ENCODE measurements at regions not wholly inside any gene's neighbourhood (a gene's known extent, or its start where the extent isn't known, plus 50 kb on each side); places are given as distances from the start of the nearest gene placed in this dataset.

DNA sequence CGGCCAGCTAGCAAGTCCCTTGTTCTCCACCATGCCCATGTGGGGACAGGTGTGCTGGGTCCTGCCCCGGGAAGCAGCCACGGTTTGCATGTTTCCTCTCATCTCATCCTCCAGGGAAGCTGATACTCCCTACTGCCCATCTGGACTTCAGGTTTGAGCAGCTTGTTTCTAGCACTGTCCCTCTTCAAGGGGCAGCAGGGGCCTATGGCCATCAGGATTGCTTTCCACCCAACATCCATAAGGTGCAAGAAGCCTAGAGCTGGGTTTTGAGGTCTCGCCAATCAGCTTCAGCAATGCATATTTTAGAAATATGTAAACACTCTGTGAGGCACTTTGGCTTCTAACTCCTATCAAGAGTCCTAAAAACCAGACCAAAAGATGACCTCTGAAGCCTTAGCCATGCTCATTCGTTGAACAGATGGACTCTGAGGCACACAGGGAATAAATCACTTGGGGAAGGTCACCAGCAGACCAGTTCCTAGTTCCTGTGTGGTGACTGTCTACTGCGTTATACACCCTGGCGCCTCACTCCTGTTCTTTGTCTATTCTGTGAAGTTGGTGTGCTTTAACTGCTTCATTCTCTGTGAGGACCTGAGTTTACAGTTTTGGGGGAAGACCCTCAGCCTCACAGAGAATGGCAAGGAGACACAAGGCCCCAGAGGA, 192.6 kb upstream of the TWIST2 start:
- Histone ChIP-seq H3K9me3 (ENCODE audit: severe bottlenecking) (no peaks in the 10 kb centered on the region), H3K36me3 (ENCODE audit: low read depth) (no peaks in the 10 kb centered on the region), H3K27me3 (ENCODE audit: insufficient read depth, poor library complexity, severe bottlenecking) (peaks cover 2% of the 10 kb centered on the region), H3K4me3 (ENCODE audit: severe bottlenecking) (no peak overlapping the region), H3K27ac (ENCODE audit: poor library complexity, severe bottlenecking) (no peak overlapping the region), H3K4me1 (ENCODE audit: insufficient read depth, poor library complexity, severe bottlenecking) (no peaks in the 10 kb centered on the region)
- no peak for ATAC-seq (ENCODE audit: low read depth)
- TF ChIP-seq CTCF (IDR thresholded peaks at IDR 0.05; ENCODE audit: poor library complexity, severe bottlenecking), result no peak
- DNase-seq (ENCODE audit: low spot score), result no peak

- Histone ChIP-seq H3K4me1 (ENCODE audit: insufficient read depth, poor library complexity, severe bottlenecking) (no peaks in the 10 kb centered on the region), H3K27ac (ENCODE audit: poor library complexity, severe bottlenecking) (no peak overlapping the region), H3K36me3 (ENCODE audit: low read depth) (no peaks in the 10 kb centered on the region), H3K27me3 (ENCODE audit: insufficient read depth, poor library complexity, severe bottlenecking) (peaks cover 4% of the 10 kb centered on the region), H3K9me3 (ENCODE audit: severe bottlenecking) (no peaks in the 10 kb centered on the region), H3K4me3 (ENCODE audit: severe bottlenecking) (no peak overlapping the region)
- DNase-seq (ENCODE audit: low spot score) (no peak), ATAC-seq (ENCODE audit: low read depth) (no peak)
- TF ChIP-seq CTCF (IDR thresholded peaks at IDR 0.05; ENCODE audit: poor library complexity, severe bottlenecking), result no peak
Observed at GRCh38 chr2:238655974-238656722, 191.7 kb upstream of the TWIST2 start.

DNA sequence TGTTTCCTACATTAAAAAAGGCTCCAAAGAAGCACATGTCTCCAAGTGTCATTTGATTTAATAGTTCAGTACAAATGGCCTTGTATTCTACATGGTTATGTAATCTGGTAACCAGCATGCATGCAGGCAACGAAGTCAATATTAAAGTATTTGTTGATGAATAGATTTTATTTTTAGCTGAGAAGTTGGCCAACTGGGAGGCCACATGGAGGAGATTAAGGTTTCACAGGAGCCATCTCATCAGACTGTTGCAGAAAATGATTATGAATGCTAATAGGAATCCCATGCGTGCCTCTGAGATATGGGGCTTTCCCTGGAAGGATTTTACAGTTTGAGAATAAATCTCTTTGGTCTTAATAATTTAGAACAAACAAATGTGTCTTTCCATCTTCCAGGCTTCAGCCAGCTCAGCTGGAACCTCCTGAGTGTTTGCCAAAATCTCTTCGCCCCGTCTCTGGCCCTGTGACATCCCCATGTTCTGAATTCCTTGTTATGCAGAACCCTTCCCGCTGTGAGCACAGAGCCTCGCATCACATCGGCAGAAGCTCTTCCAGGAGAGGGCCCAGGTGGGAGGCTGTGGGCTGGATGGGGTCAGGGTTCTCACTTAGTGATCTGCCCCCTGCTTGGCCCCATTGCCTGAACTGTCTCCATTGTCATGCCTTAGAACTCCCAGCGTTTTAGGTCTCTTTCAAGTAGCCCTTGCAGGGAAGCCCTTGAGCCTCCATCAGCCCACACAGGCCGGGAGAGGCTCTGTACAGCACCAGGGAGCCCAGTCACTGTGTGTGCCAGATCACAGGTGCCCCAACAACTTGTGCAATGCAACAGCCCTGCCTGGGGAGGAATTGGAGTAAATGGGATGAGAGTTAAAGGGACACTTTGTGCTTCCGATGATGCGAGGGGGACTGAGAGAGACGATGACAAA, 190.5 kb upstream of the TWIST2 start:
- Histone ChIP-seq H3K4me3 (ENCODE audit: severe bottlenecking) (no peak overlapping the region), H3K27ac (ENCODE audit: poor library complexity, severe bottlenecking) (no peak overlapping the region), H3K4me1 (ENCODE audit: insufficient read depth, poor library complexity, severe bottlenecking) (no peaks in the 10 kb centered on the region), H3K9me3 (ENCODE audit: severe bottlenecking) (no peaks in the 10 kb centered on the region), H3K36me3 (ENCODE audit: low read depth) (no peaks in the 10 kb centered on the region), H3K27me3 (ENCODE audit: insufficient read depth, poor library complexity, severe bottlenecking) (peaks cover 4% of the 10 kb centered on the region)
- TF ChIP-seq CTCF (IDR thresholded peaks at IDR 0.05; ENCODE audit: poor library complexity, severe bottlenecking), result no peak
- ATAC-seq (ENCODE audit: low read depth) (no peak), DNase-seq (ENCODE audit: low spot score) (no peak)

DNA sequence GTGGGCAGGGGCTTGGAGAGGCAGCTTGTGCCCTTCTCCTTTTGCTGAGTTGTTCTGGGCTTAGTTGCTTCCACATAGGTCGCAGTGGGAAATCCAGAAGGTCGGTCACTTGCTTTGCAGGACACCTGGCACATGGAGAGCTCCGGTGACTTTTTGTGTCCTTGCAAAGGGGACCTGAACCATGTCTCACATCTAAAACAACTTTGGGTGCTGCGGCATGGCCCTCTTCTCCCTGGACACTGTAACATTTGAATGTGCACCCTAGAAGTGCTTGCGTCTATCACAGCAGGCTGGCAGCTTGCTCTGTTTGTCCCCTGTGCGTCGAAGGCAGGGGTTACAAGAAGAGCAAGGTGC, 189.9 kb upstream of the TWIST2 start:
- ATAC-seq (ENCODE audit: low read depth) (no peak), DNase-seq (ENCODE audit: low spot score) (no peak)
- TF ChIP-seq CTCF (IDR thresholded peaks at IDR 0.05; ENCODE audit: poor library complexity, severe bottlenecking), result no peak

More for the DNA sequence above, 189.9 kb upstream of the TWIST2 start:
- no peaks in the 10 kb centered on the region for H3K9me3 ChIP-seq (ENCODE audit: severe bottlenecking)
- no peaks in the 10 kb centered on the region for H3K4me1 ChIP-seq (ENCODE audit: insufficient read depth, poor library complexity, severe bottlenecking)
- no peak overlapping the region for H3K27ac ChIP-seq (ENCODE audit: poor library complexity, severe bottlenecking)
- peaks cover 4% of the 10 kb centered on the region for H3K27me3 ChIP-seq (ENCODE audit: insufficient read depth, poor library complexity, severe bottlenecking)
- no peaks in the 10 kb centered on the region for H3K36me3 ChIP-seq (ENCODE audit: low read depth)
- H3K4me3 ChIP-seq (ENCODE audit: severe bottlenecking), result no peak overlapping the region

Data from RWPE2 (cell line).